Uterus (tissue), 2 donors: ENCODE measurements at regions not wholly inside any gene's neighbourhood (a gene's known extent, or its start where the extent isn't known, plus 50 kb on each side); places are given as distances from the start of the nearest gene placed in this dataset.

Source experiments
- POLR2A ChIP-seq, 2 donors: fragments of 450-650 bp; IDR thresholded peaks; one replicate each; pipeline ENCODE4 v1.6.1; 2016; ENCODE audit warnings: antibody characterized with exemption in 2 of 2, mild to moderate bottlenecking in 1 of 2, moderate library complexity in 1 of 2
- TF ChIP-seq, protein P1 (sequence below), 4 experiments: fragments of 200-600 bp in 2 of 4; fragments of 450-650 bp in 2 of 4; sonication (generic) in 2 of 4; IDR thresholded peaks; one replicate each; pipeline ENCODE4 v1.5.1; 2016 to 2019; ENCODE audit warnings: antibody characterized with exemption in 4 of 4, mild to moderate bottlenecking in 2 of 4, moderate library complexity in 1 of 4

DNA sequence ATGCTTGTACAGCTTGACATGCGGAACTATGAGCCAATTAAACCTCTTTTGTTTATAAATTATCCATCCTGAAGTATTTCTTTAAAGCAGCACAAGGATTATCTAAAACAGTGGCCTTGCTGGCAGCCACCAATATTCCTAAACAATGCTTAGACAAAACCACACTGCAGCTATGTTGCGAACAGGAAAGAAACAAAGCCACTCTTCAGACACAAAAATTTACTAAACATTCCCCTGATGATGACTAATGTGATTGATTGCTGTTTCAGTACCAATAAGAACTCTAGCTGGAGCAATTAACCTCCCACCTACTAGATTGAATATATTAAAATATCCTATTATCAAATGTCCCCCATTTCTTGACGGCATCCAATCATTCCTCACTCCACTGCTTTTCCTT lies 325.8 kb upstream of the REG3G start:
- no peak for TF ChIP-seq POLR2A (IDR thresholded peaks at IDR 0.05)
- TF ChIP-seq, protein P1, sequence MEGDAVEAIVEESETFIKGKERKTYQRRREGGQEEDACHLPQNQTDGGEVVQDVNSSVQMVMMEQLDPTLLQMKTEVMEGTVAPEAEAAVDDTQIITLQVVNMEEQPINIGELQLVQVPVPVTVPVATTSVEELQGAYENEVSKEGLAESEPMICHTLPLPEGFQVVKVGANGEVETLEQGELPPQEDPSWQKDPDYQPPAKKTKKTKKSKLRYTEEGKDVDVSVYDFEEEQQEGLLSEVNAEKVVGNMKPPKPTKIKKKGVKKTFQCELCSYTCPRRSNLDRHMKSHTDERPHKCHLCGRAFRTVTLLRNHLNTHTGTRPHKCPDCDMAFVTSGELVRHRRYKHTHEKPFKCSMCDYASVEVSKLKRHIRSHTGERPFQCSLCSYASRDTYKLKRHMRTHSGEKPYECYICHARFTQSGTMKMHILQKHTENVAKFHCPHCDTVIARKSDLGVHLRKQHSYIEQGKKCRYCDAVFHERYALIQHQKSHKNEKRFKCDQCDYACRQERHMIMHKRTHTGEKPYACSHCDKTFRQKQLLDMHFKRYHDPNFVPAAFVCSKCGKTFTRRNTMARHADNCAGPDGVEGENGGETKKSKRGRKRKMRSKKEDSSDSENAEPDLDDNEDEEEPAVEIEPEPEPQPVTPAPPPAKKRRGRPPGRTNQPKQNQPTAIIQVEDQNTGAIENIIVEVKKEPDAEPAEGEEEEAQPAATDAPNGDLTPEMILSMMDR (IDR thresholded peaks at IDR 0.05), result no peak
